Ramos (cell line): ENCODE measurements at regions not wholly inside any gene's neighbourhood (a gene's known extent, or its start where the extent isn't known, plus 50 kb on each side); places are given as distances from the start of the nearest gene placed in this dataset.
"Not testable (repeated sequence)": the region's sequence is repeated elsewhere in the genome, so short reads cannot be mapped to it uniquely, and the experiment has no call there.

Experiments
- in situ Hi-C: fragments of 300-500 bp; cut with MboI; formaldehyde crosslinking; loops from one replicate; pipeline ENCODE4 v1.14.3; 2022; ENCODE audit warnings: low sequenced_read_pairs; ENCODE audit not compliant: unreplicated experiment

DNA sequence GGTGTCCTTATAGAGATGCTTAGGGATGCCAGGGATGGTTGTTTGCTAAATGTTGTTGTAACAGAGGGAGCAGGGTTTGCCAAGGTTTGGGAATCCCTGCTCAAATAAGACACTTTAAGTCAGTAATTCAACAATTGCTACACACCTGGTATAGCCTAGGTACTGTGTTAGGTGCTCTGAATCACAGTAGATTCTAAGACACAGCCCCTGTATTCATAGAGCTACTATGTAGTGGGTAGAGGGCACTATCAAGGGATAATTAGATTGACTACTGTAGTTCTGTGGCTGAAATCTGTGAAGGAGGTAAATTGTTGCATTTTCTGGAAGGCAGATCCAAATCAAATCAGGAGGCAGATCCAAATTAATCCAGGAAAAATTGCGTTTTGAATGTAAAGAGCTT is 149.2 kb downstream of the C12orf75 start:
- in situ Hi-C loops: no loop called here

DNA sequence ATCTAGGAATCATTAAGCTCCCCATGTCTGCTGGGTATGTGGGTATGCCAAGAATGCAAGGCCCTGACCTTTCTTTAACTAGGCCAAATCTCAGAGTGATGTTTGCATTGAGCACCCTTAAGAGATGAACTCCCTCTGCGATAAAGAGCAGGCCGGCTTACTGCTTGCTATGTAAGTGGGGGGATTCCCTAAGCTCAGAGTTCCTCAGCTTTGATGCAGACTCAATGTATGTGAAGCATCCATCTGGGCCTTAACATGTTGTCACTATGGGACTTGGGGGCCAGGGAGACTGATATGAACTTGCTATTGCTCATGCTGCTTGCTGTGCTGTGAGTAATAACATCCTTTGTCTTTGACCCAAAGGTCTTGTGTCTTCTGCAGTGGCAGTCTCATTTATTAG is 149.7 kb downstream of the C12orf75 start:
- in situ Hi-C loops: no loop called here

DNA sequence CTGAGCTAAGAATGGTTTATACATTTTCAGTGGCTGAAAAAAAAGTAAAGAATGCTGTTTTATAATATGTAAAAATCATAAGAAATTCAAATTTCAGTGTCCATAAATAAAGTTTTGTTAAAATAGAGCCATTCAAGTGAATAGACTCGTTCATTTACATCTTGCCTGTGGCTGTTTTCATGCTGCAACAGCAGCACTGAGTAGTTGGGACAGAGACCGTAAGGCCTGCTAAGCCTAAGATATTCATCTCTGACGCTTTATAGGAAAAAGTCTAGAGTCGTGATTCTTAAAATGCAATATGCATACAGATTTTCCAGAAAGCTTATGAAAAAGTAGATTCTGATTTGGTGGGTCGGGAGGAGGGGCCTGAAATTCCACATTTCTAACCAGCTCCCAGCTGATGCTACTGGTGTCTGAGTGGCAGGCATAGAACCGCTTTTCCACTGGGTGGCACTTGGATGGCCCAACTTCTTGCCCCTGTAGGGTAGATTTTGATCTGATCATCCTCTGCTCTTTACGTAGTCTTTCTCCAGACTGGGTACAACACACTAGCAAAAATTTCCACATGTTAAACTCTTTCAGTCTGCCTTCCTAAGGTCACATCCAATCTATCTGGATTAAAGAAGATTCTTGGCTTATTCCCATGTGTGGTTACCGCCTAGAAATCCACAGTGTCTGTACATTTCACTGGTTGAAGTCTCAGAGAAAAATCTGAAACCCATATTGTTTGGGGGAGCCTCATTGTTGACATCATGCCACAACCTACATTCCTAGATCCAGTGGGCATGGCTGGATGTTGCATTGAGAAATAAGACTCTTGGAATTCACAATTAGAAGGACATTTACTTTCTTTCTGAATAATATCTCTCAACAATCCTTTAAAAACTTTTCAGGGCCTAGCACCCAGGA is 151.2 kb downstream of the C12orf75 start:
- in situ Hi-C loops: no loop called here

DNA sequence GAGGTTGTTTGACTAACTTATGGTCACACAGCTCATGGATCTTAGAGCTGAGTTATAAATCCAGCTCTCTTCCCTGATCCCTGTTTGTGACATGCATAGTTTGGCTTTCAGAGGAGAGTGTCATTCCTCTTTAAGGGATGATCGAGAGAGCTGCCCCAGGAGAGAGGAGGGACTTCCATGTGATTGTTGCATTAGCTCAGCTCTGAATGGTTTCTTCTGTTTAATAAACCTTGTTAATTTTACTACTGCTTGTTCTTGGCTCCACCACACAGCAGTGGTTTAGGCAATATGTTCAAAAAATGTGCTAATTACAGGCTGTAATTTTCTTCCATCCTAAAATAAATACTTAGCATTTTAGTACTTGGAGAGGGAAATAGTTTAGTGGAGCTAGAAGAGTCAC is 152.5 kb downstream of the C12orf75 start:
- in situ Hi-C loops: no loop called here

DNA sequence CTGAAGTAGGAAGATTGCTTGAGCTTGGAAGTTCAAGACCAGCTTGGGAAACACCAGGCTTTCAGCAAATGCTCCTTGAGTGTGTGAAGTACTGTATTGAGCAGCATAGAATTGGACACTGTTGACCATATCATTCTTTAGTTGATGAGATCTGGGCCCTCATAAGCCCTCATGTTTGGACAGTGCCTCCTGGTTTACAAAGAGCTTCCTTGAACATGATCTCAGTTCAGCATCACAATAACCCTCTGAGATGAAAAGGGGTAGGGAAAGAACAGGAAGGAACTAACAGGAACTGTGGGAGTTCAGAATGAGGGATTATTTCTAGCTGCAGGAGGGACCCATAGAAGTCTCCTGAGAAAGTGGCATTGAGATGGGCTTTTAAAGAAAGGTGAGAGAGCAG is 153.2 kb downstream of the C12orf75 start:
- in situ Hi-C loops: no loop called here

DNA sequence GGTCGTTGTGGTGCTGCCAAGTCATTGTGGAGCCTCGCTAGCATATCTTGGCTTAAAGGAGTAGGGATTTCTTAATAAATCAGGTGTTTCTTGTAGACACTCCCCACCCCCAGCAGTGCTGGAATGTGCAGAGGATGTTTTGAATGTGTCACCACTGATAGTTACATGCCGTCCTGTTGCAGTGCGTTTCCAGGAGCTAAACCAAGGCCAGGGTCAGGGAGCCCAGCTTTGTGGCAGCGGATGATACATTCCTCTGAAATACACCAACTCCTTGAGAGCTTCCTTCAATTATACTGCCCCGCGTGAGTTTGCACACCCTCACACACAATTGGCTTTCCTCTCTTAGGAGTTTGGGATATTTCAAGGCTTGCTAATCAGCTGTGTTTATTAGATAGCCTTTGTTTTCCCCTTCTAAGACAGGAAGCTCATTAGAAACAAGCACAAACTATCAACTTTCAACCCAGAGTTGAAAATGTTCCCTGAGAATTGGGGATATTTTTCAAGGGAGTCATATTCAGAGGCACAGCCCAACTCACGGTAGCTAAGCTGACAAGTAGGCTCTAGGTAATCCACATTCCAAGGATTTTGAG is 154.9 kb downstream of the C12orf75 start:
- in situ Hi-C loops: no loop called here

DNA sequence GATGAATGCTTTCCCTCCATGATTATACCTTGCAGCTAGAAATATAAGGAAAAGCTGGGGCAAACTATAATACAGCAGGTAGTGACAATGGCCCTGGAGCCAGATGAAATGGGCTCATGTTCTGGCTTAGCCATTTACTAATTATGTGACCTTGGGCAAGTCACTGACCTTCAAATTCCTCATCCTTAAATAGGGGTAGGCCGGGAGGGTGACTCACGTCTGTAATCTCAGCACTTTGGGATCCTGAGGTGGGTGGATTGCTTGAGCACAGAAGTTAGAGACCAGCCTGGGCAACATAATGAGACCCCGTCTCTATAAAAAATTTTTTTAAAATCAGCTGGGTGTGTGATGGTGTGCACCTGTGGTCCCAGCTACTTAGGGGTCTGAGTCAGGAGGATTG is 155.4 kb downstream of the C12orf75 start:
- in situ Hi-C loops: no loop called here

DNA sequence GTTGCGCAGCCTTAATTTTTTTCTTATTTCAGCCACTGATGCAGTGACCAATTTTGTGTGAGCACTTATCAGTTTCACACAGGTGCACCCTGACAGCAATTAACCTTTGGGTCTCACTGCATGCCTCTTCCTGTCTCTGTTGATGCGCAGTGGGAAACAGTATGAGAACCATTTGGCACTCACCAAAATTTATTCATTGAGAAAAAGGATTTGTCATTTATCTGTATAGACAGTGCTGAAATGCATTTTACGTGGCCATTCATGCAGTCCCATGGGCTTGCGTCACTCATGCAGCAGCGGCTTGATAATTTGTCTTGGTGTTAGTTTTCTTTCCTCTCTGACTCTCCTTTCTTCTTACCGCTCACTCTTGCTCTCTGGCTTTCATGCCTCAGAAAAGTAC is 157.5 kb downstream of the C12orf75 start:
- in situ Hi-C loops: no loop called here

DNA sequence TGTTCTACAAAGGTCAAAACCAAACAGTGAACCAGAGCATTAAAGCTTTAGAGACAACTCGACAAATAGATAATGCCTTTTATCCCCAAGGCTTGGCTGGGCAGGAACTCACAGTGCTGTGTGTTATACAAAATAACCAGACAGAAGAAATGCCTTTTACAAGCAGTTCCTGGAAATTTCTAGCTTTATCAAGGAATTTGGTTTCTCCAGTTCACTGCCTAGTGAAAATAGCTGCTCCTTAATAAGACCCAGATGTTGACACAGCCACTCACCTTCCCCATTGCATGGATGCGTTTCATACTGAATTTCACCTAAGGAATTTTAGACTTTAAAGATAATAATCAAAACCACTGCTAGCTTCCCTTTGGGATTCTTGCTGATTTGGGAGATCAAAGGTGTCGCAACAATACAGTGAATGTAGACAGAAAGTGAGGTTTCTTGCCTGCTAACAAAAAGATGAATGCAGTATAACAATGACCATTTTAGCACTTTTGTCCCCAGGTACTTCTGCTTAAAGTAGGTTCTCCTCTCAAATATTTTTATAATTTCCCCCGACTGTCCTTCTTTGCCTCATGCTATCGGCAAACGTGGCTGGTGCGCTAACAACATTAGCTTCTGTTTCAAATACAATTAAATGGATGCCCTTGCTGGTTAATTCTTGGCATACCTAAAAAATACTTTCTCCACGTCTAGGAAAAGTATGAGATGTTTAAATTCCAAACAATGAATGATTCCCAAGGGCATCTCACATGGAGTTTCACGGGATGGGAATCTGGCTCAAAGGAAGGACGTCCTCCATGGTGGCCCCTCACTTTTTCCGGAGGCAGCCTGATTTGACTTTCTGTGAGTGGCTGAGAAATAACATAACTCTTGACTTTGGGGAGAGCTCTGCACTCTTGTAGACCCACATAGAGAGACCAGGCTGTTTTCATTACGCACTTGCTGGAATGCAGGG is 162.4 kb downstream of the C12orf75 start:
- in situ Hi-C loops: no loop called here

DNA sequence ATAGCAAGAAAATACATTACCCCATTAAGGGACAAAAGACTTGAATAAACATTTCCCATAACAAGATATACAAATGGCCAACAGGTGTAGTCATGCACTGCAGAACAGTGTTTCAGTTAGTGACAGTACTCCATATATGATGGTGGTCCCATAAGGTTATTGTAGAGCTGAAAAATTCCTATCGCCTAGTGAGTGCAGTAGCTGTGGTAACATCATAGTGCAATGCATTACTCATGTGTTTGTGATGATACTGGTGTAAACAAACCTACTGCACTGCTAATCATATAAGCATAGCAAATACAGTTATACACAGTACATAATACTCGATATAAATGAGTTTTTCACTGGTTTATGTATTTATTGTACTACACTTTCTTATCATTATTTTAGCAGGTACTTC is 168.7 kb downstream of the C12orf75 start:
- in situ Hi-C loops: no loop called here

DNA sequence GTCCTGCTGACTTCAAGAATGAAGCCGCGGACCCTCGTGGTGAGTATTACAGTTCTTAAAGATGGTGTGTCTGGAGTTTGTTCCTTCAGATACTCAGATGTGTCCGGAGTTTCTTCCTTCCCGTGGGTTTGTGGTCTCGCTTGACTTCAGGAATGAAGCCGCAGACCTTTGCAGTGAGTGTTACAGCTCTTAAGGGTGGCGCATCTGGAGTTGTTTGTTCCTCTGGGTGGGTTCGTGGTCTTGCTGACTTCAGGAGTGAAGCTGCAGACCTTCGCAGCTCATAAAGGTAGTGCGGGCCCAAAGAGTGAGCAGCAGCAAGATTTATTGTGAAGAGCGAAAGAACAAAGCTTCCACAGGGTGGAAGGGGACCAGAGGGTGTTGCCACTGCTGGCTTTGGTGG is 170.2 kb downstream of the C12orf75 start:
- in situ Hi-C loops: not testable (repeated sequence)

DNA sequence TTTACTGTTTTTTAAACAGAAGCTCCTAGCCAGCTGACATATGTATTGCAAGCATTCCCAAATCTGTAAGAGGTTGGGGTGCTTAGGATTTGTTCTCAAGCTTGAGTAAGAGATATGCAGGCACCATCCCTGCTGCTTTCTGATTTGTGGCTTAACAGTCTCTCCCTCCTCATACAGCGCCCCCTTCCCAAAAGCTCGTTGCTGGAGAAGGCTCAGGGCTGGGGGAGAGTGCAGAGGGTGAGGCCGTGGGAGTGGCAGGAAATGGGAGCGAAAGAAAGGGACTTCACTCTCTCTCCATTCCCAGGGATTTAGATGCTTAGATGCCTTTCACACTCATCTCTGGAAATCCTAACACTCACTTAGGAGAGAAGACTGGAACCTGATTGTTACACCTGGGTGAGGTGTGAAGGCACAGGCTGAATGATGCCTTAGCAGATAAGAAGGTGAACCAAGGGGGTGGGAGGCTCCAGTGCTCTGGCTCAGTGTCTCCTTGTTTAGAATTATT is 172.0 kb downstream of the C12orf75 start:
- in situ Hi-C loops: no loop called here

DNA sequence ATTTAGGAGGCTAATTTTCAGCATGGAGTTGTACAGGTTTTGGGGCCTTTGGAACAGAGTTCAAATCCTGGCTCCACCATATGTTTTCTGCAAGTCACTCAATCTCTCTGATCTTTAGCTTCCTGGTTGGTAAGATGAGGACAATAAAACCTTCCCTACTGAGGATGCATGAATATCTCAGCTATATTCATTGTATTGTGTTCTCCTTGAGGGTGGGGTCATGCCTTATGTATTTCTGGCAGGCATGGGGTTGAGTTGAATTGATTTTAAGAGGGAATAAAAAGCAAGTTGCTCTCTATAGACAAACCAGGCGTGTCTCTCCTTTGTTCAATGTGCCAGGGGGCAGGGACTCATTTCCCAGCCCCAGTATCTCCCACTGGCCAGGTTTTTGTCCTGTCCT is 173.1 kb downstream of the C12orf75 start:
- in situ Hi-C loops: no loop called here

DNA sequence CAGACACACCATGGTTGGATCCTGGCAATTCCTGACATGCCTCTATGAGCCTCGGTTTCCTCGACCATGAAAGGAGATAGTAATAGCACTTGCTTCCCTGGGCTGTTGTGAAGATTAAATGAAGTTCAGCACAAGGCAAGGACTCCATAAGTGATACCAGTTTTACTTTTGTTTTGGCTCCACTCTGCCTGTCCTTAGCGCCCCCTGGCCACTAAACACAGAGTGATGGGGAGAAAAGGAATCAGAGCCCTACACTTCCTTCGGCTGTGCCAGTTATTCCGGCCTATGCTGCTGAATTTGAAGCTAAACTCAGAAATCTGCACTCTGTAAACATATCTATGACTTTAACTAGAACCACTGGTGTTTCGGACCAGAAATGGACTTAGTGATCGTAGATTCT is 173.8 kb downstream of the C12orf75 start:
- in situ Hi-C loops: no loop called here

DNA sequence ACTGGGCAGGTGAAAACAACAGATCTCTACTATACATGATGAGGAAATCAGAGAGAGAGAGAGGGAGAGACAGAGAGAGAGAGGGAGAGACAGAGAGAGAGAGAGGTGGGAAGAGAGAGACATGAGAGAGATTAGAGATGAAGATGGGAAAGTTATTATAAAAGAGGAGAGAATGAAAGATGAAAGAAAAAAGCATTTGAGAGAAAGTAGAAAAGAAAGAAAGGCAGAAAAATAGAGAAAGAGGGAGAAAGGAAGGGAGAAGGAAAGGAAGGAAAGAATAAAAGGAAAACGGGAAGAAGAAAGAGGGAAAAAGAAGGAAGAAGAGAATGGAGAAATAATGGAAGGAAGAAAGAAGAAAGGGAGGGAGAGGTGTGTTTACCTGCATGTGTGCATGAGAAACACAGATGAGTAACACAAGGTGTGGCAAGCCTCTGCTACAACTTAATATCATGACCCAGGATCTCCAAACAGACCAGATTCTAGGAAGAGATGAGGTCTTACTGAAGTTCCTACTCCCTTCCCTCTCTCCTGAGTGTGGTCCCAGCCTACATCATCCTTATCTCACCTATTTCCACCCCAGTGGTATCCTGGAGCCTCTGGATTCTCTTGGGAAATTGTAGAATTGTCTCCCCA is 176.3 kb downstream of the C12orf75 start:
- in situ Hi-C loops: no loop called here

DNA sequence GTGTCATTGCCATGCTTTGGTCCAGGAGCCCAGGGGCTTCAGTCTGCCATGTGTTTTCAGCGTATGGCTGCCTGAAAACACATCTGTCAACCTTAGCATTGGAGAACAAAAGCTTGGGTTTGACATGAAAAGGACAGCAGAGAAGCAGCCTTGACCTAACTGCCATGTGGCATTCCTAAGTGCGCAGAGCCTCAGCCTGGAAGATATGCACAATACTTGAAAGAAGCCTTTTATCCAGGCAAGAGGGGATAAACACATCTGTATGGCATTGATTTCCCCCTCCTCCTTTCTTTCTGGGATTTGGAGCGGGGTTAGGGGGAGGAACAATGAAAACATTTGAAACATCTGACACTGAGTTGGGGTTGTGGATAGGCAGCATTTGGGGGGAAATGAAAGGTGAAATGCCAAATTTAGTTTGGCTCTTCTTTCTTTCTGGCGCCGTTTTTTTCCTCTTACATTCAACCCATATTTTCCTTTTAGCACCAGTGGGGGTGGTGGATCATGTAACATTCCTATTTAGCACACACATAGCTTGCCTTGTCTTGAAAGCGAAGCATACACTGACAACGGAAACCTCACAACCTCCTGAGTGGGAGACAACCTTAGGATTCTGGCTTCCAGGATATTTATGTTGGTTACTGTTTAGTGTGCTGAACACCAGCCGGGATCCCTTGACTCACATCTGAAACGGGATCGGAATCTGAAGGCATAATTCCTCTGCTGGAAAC is 177.0 kb downstream of the C12orf75 start:
- in situ Hi-C loops: no loop called here

DNA sequence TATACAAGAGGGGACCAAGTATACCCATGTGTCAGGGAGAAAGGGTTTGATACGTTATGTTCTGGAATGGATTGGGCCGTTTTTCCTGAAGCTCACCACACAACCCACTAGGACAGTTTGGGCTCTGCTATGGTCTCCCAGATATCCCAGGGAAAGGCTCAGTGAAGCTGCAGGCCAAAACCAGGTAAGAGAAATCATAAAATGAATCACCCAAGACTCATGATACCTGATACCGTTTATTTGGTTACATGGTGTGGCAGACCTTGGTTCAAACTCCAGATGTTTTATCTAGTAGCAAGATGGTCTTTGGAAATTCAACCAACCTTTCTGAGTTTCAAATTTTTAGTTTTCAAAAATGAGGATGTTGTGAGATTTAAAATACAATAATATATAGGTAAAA is 177.6 kb downstream of the C12orf75 start:
- in situ Hi-C loops: no loop called here

DNA sequence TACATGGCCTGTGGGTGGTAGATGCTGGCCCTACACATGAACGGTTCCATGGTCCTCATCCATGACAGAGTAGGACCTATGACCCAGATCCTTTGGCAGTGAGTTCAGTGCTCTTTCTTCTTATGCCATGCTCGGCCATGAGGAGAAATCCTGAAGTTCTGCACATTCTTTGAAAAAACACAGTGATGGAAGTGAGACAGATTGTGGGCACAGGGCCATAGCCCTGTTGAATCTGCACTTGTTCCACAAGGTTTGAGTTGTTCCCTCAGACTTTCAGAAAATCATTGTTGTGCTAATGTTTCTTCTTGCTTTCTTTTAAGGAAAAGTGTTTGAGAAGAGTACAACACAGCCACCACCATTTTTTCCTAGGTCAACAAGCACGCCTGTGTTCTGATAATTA is 180.0 kb downstream of the C12orf75 start:
- in situ Hi-C loops: no loop called here

DNA sequence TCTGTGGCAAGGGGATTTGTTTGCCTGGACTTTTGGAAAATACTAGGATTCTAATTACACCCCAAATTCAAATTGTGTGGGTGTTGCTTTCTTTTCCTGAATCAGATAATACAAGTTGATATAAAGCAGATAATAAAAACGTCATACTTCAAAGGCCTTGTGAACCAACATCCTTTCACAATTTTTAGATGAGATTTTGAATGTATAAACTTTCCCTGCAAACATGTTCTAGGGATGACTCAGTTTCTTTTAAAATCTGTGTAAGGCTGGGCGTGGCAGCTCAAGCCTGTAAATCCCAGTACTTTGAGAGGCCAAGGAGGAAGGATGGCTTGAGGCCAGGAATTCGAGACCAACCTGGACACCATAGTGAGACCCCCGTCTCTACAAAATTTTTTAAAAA is 182.4 kb downstream of the C12orf75 start:
- in situ Hi-C loops: not testable (repeated sequence)
